ENCODE measurements at regions not wholly inside any gene's neighbourhood (a gene's known extent, or its start where the extent isn't known, plus 50 kb on each side); places are given as distances from the start of the nearest gene placed in this dataset.
"Not testable (repeated sequence)": the region's sequence is repeated elsewhere in the genome, so short reads cannot be mapped to it uniquely, and the experiment has no call there.

DNA sequence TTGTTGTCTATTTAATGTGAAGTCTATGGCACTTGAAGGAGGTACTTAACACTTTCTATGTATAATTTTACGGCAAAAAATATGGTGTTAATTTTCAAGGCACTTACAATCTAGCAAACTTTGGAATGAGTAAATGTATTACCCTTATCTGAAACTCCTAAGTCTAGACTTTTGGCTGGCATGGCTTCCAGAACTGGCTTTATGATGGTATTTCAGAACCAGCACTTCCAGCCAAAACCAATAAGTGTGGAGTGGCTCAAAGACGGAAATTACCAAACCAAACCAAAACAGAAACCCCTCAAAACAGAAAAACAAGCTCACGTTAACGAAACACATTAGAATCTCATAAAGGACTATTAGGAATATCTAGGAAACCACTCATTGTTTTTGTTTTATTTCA is 205.6 kb upstream of the HAND2 start:
- H3K4me3 ChIP-seq (ENCODE audit: low read length) = no peak overlapping the region
- no peak for DNase-seq (ENCODE audit: low read depth)
- TF ChIP-seq, protein P1, sequence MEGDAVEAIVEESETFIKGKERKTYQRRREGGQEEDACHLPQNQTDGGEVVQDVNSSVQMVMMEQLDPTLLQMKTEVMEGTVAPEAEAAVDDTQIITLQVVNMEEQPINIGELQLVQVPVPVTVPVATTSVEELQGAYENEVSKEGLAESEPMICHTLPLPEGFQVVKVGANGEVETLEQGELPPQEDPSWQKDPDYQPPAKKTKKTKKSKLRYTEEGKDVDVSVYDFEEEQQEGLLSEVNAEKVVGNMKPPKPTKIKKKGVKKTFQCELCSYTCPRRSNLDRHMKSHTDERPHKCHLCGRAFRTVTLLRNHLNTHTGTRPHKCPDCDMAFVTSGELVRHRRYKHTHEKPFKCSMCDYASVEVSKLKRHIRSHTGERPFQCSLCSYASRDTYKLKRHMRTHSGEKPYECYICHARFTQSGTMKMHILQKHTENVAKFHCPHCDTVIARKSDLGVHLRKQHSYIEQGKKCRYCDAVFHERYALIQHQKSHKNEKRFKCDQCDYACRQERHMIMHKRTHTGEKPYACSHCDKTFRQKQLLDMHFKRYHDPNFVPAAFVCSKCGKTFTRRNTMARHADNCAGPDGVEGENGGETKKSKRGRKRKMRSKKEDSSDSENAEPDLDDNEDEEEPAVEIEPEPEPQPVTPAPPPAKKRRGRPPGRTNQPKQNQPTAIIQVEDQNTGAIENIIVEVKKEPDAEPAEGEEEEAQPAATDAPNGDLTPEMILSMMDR (conservative IDR thresholded peaks at IDR 0.05; ENCODE audit: low read length) = no peak

DNA sequence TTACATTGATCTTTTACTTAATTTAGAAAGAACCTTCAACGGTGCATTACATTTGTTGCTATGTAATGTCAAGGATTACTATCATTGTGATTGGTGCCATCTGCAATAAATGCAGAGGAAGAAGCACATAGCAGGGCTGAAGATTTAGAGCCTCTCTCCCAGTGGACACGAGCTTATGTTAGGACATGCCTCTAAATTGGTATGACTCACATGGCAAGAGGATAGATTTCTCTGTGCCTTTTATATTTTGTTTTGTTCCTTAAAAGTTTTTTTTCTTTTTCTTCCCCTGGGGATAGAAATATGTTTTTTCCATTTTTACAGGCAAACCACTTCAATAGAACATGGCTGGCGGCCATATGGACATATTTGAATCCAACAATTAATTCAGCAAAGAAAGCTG is 205.0 kb upstream of the HAND2 start:
- no peak overlapping the region for H3K4me3 ChIP-seq (ENCODE audit: low read length)
- DNase-seq (ENCODE audit: low read depth) = peak; percentile 40
- TF ChIP-seq, protein P1 (conservative IDR thresholded peaks at IDR 0.05; ENCODE audit: low read length) = no peak

DNA sequence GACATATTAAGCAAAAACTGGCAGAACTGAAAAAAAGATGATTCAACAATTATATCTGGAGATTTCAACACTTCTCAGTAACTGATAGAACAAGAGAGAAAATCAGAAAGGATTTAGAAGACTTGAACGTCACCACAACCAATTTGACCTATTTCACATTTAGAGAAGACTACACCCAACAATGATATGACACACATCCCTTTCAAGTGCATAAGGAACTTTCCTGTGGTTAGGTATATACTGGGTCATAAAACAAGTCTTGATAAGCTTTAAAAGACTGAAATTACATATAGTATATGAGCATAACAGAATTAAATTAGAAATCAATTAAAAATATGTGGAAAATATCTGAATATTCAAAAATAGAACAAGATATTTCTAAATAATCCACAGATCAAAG is 201.2 kb upstream of the HAND2 start:
- TF ChIP-seq, protein P1 (conservative IDR thresholded peaks at IDR 0.05; ENCODE audit: low read length) = no peak
- DNase-seq (ENCODE audit: low read depth) = no peak
- H3K4me3 ChIP-seq (ENCODE audit: low read length) = no peak overlapping the region

DNA sequence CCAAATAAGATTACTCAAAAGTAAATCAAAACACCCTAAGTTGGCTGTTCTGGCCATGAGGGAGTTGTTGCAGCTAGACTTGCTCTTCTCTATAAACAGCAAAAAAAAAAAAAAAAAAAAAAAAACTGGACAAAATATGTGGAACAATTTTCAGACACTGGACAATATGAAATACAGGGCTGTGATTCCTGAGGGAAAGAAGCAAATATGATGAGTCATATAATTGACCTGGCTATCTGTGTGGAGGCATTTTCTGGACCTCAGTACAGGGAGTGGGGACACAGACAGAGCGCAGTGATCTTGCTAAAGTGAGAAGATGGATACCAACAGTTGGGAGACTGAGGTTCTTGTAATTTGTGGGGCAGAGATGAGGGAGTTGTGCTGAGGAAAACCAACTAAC is 192.0 kb upstream of the HAND2 start:
- no peak for DNase-seq (ENCODE audit: low read depth)
- H3K4me3 ChIP-seq (ENCODE audit: low read length) = no peak overlapping the region
- TF ChIP-seq, protein P1 (conservative IDR thresholded peaks at IDR 0.05; ENCODE audit: low read length) = no peak

DNA sequence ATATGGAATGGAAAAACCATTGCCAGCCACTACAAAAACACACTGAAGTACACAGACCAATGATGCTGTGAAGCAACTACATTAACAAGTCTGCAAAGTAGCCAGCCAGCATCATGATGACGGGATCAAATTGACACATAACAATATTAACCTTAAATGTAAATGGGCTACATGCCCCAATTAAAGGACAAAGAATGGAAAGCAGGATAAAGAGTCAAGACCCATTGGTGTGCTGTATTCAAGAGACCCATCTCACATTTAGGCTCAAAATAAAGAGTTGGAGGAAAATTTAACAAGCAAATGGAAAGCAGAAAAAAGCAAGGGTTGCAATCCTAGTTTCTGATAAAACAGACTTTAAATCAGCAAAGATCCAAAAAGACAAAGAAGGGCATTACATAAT is 188.5 kb upstream of the HAND2 start:
- not testable (repeated sequence) for DNase-seq (ENCODE audit: low read depth); H3K4me3 ChIP-seq (ENCODE audit: low read length)

DNA sequence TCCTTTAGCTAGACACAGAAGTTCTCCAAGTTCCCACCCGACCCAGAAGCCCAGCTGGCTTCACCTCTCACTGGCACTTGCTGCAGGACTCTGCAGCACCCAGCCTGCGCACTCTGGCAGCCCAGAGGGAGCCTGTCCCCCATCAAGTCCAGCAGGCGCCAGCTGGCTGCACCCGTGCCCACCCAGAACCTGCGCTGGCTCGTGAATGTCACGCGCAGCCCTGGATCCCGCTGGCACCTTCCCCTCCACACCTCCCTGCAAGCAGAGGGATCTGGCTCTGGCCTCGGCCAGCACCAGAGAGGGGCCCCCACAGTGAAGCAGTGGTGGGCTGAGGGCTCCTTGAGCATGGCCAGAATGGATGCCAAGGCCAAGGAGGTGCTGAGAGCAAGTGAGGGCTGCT is 187.6 kb upstream of the HAND2 start:
- DNase-seq (ENCODE audit: low read depth) = no peak
- TF ChIP-seq, protein P1 (conservative IDR thresholded peaks at IDR 0.05; ENCODE audit: low read length) = no peak
- H3K4me3 ChIP-seq (ENCODE audit: low read length) = no peak overlapping the region

DNA sequence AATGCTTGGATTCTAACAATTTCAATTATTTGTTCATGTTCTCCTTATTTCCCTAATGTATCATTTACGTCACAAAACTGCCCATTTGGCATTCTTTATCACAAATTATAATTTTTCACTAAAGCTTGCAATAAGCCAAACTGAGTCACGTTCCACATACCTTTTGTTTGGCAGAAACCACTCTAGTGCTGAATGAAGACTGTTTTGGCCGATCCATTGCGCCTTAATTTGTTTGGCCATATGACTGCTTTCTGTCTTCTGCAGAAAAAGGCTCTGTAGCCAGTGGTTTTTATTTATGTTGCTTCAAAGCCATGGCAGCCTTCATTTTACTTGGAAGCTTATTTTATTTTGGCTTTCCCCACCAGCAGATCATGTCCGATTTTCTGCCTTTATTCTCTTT is 184.4 kb upstream of the HAND2 start:
- TF ChIP-seq, protein P1 (conservative IDR thresholded peaks at IDR 0.05; ENCODE audit: low read length) = no peak
- DNase-seq (ENCODE audit: low read depth) = no peak
- no peak overlapping the region for H3K4me3 ChIP-seq (ENCODE audit: low read length)

DNA sequence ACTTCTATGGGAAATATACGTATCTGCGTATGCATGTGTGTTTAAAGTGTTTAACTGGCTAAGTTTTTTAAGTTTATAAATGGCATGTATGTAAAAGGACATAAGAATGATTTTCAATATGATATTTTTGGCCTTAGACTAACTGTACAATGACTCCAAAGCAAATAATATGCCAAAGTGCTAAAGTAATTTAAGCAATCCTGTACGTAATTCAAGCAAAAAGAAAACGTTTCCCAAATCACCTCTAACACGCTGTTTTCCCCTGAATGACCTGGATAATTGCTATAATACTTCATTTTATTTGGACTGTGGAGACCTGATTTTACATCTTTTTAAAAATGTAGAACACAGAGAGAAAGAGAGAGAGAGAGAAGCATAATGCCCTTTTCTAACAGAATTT is 183.0 kb upstream of the HAND2 start:
- TF ChIP-seq, protein P1 (conservative IDR thresholded peaks at IDR 0.05; ENCODE audit: low read length) = no peak
- no peak overlapping the region for H3K4me3 ChIP-seq (ENCODE audit: low read length)
- DNase-seq (ENCODE audit: low read depth) = no peak
